ENCODE measurements at regions not wholly inside any gene's neighbourhood (a gene's known extent, or its start where the extent isn't known, plus 50 kb on each side); places are given as distances from the start of the nearest gene placed in this dataset.
"Not testable (repeated sequence)": the region's sequence is repeated elsewhere in the genome, so short reads cannot be mapped to it uniquely, and the experiment has no call there.

DNA sequence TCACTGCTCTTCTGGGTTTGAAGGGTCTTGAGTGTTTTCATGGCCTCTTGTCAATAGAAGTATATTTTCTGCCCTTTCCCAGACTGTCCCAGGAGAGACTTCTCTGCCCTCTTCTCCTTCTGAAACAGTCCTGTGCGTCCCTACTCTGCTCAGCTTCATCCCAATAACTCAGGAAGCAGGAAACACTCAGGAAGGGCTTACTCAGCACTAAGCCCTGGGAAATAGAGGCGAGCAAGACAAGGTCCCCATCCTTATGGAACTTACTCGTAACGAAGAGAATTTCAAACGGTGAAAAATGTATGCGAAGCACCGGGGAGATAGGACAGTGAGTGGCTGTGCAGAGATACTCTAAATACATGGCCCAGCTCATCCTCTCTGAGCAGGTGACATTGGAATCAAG lies 52.8 kb upstream of the TFRC start:
- H3K9ac ChIP-seq (ENCODE audit: insufficient read length, low read depth) = no peak overlapping the region
- TF ChIP-seq ZNF274 (IDR thresholded peaks at IDR 0.05; ENCODE audit: low read depth, low read length) = no peak
- no peak for TF ChIP-seq YY1 (IDR thresholded peaks at IDR 0.05; ENCODE audit: insufficient read depth, insufficient read length)
- TF ChIP-seq SUZ12 (IDR thresholded peaks at IDR 0.05; ENCODE audit: extremely low read depth, insufficient read depth, insufficient read length) = no peak

GRCh38 chr3:196133869-196134268 lies 52.0 kb upstream of the TFRC start:
- not testable (repeated sequence) for H3K36me3 ChIP-seq (ENCODE audit: insufficient read depth, insufficient read length, low read length); DNase-seq (ENCODE audit: low read depth, low spot score); H3K4me3 ChIP-seq (ENCODE audit: insufficient read length, low read depth); H3K4me1 ChIP-seq (ENCODE audit: insufficient read depth, insufficient read length); H3K27me3 ChIP-seq (ENCODE audit: insufficient read depth, insufficient read length); H3K9me3 ChIP-seq (ENCODE audit: insufficient read depth, low read length); H3K9ac ChIP-seq (ENCODE audit: insufficient read length, low read depth)

More for the DNA sequence above, 52.8 kb upstream of the TFRC start:
- H3K4me1 ChIP-seq (ENCODE audit: insufficient read depth, insufficient read length) = peaks cover 5% of the 10 kb centered on the region
- H3K9me3 ChIP-seq (ENCODE audit: insufficient read depth, low read length) = no peaks in the 10 kb centered on the region
- DNase-seq (ENCODE audit: low read depth, low spot score) = no peak
- H3K4me3 ChIP-seq (ENCODE audit: insufficient read length, low read depth) = no peak overlapping the region
- no peaks in the 10 kb centered on the region for H3K36me3 ChIP-seq (ENCODE audit: insufficient read depth, insufficient read length, low read length)
- H3K27me3 ChIP-seq (ENCODE audit: insufficient read depth, insufficient read length) = no peaks in the 10 kb centered on the region

DNA sequence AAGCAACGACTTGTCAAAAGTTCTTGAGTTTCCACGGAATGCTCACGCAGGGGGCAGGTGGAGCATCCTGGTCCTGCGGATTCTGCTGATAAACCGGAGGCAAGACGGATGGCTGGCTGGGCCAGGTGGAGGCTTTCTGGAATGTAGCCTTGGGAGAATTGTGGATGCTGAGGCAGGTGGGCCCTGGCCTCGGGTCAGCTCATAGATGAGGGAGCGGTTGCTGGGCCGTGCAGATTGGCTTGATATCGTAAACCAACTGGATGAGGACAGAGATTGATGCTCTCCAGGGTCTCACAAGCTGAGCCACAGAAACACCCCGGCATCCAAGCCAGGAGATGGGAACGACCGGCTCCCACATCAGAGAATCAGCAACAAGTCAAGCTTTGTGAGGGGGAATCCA lies 50.0 kb upstream of the TFRC start:
- H3K9me3 ChIP-seq (ENCODE audit: insufficient read depth, low read length) = no peaks in the 10 kb centered on the region
- no peak for TF ChIP-seq ZNF274 (IDR thresholded peaks at IDR 0.05; ENCODE audit: low read depth, low read length)
- no peak for TF ChIP-seq SUZ12 (IDR thresholded peaks at IDR 0.05; ENCODE audit: extremely low read depth, insufficient read depth, insufficient read length)
- TF ChIP-seq YY1 (IDR thresholded peaks at IDR 0.05; ENCODE audit: insufficient read depth, insufficient read length) = no peak
- no peak for DNase-seq (ENCODE audit: low read depth, low spot score)
- H3K27me3 ChIP-seq (ENCODE audit: insufficient read depth, insufficient read length) = no peaks in the 10 kb centered on the region
- no peak overlapping the region for H3K9ac ChIP-seq (ENCODE audit: insufficient read length, low read depth)
- no peak overlapping the region for H3K4me3 ChIP-seq (ENCODE audit: insufficient read length, low read depth)
- H3K36me3 ChIP-seq (ENCODE audit: insufficient read depth, insufficient read length, low read length) = no peaks in the 10 kb centered on the region
- H3K4me1 ChIP-seq (ENCODE audit: insufficient read depth, insufficient read length) = peaks cover 6% of the 10 kb centered on the region

Data from NT2/D1 (cell line).